Body of pancreas (tissue), 4 donors: ENCODE measurements at regions not wholly inside any gene's neighbourhood (a gene's known extent, or its start where the extent isn't known, plus 50 kb on each side); places are given as distances from the start of the nearest gene placed in this dataset.

Source experiments
- POLR2A ChIP-seq, 3 donors: fragments of 450-650 bp; IDR thresholded peaks; one replicate each; pipeline ENCODE4 v1.6.1; 2016; ENCODE audit warnings: antibody characterized with exemption in 3 of 3, mild to moderate bottlenecking in 2 of 3
- TF ChIP-seq, protein P1 (sequence below), 7 experiments: fragments of 450-650 bp in 4 of 7; fragments of 200-600 bp in 3 of 7; sonication (generic) in 3 of 7; IDR thresholded peaks; one replicate each; pipeline ENCODE4 v1.5.1; 2016 to 2019; ENCODE audit warnings: antibody characterized with exemption in 7 of 7

DNA sequence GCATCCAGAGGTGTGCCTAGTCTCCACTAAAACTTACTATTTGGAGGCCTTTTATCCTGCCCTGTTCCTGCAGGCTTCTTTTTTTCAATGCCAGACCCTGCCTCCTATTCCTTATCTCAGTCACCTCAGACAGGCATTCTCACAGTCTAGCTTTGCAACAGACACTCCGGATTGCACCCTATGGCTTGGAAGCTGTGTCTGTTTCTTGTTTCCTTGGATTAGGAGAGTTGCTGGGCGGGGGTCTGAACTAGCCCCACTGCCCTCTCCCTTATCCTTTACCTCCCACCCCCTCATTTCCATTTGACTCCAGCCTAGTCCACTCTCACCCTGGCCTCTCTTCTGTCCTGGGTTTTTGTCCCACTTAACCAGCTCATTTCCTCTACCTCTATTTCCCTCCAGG lies 228.1 kb upstream of the CITED2 start:
- TF ChIP-seq, protein P1, sequence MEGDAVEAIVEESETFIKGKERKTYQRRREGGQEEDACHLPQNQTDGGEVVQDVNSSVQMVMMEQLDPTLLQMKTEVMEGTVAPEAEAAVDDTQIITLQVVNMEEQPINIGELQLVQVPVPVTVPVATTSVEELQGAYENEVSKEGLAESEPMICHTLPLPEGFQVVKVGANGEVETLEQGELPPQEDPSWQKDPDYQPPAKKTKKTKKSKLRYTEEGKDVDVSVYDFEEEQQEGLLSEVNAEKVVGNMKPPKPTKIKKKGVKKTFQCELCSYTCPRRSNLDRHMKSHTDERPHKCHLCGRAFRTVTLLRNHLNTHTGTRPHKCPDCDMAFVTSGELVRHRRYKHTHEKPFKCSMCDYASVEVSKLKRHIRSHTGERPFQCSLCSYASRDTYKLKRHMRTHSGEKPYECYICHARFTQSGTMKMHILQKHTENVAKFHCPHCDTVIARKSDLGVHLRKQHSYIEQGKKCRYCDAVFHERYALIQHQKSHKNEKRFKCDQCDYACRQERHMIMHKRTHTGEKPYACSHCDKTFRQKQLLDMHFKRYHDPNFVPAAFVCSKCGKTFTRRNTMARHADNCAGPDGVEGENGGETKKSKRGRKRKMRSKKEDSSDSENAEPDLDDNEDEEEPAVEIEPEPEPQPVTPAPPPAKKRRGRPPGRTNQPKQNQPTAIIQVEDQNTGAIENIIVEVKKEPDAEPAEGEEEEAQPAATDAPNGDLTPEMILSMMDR (IDR thresholded peaks at IDR 0.05), result no peak
- TF ChIP-seq POLR2A (IDR thresholded peaks at IDR 0.05), result no peak
